HG02588 (cell line): ENCODE measurements at regions not wholly inside any gene's neighbourhood (a gene's known extent, or its start where the extent isn't known, plus 50 kb on each side); places are given as distances from the start of the nearest gene placed in this dataset.

ENCODE experiments used
- ATAC-seq: cut with Tn5 transposase; IDR thresholded peaks from one replicate; pipeline ENCODE4 v1.9.1; 2021; ENCODE audit warnings: mild to moderate bottlenecking, moderate library complexity; ENCODE audit not compliant: unreplicated experiment

GRCh38 chr2:215607766-215608165, 171.9 kb upstream of the FN1 start:
- ATAC-seq = no peak

- no peak for ATAC-seq
Measured at GRCh38 chr2:215606219-215606618, 170.4 kb upstream of the FN1 start.

DNA sequence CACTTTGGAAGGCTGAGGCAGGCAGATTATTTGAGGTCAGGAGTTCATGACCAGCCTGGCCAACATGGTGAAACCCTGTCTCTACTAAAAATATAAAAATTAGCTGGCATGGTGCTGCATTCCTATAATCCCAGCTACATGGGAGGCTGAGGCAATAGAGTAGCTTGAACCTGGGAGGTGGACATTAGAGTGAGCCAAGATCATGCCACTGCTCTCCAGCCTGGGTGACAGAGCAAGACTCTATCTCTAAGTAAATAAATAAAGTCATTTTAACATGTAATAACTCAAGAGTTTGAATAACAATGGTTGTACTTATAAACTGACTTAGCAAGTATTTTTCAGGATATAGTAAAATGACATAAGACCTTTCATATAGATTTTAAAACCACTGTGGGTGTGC, 169.3 kb upstream of the FN1 start:
- no peak for ATAC-seq

DNA sequence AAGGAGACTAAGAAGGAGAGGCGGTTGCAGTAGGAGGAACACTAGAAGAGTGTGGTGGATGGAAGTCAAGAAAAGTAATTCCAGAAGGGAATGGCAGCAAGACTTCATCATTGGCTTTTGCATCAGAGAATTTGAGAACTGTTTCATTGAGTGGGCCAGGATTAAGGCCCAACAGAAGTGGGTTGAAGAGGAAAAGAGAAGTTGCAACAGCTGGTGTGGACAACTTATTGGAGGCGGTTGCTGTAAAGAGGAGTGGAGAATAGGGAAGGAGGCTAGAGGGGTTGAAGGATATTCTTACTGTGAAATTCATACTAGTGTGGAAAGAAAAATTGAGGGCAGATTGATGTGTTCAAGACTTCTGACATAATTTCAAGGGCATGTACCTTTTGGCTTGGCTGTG, 168.7 kb upstream of the FN1 start:
- ATAC-seq = no peak

GRCh38 chr2:215603440-215603839, 167.6 kb upstream of the FN1 start:
- ATAC-seq = no peak

DNA sequence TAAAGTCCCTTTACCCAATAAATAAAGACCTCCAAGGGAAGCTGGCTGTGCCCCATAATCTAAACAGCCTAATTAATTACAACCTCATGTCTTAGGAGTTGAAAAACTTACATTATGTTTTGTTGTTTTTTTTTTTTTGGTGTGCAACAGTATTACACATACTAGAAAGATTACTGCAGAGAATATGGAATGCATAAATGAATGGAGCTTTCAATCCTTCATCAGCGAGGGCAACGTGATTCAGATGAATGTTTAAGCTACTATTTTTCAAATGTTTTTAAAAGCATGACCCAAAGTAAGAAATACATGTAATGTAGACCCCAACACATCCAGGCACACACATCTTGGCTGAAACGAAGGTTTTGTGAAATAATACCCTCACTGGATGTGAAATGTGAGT, 167.1 kb upstream of the FN1 start:
- ATAC-seq = no peak

- no peak for ATAC-seq
Measured at GRCh38 chr2:215601990-215602721, 166.3 kb upstream of the FN1 start.

DNA sequence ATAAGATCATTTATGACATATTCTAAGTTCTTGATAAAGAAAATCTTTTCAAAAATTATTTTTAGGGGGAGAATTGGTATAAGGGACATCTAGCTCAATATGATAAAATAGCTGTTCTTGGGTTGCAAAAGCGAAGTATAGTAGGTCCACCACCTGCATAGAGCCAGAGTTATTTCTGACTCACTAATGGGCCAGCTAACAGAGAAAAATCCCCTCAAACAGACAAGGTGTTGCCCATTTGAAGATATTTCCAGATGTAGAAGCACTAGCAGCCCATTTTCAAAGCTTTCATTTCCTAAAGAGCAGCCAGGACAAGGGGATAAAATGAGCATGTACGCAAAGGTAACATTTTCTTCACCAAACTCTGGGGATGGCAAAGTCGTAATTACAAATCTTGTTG, 165.7 kb upstream of the FN1 start:
- no peak for ATAC-seq

DNA sequence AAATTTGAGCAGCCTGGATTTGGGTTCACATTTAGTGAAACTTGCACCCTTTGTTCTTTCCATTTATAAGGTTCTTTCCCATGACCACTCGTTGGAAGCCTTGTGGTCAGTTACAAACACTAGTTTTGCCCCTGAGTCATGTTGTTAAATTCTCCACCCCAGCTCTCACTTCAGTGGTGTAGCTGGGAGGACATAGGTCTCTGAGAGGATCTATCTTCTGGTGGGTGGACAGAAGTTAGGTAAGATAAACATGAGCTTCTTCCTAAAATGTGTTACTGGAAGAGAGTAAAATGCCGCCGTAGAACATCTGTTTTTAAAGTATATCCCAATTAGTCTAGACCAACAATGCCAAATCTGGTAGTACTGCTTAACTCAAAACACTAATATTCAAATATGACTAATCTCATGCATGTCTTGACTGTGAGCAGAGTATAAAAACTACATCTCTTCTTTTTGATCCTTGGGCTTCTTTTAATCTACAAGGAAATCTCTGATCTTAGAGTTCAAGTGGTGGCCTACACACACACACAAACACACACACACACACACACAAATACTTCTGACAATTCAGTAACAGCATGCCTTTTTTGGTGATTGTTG, 162.6 kb upstream of the FN1 start:
- ATAC-seq = no peak

DNA sequence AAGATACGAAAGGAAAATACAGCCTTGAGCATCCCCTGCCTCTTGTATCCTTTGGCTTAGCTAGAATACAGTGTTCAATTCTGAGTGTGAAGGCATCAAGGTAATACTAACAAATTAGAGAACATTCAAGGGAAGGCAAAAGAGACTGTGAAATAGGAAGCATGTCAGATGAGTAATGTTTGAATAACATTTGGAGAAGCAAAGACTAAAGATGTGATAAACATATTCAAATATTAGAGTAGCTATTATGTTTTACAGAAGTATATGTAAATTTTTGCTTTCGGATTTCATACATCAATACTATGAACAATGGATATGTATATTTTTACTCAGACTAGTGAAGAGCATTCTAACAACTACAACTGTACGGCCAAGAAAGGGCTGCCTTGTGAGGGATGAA, 161.7 kb upstream of the FN1 start:
- no peak for ATAC-seq

DNA sequence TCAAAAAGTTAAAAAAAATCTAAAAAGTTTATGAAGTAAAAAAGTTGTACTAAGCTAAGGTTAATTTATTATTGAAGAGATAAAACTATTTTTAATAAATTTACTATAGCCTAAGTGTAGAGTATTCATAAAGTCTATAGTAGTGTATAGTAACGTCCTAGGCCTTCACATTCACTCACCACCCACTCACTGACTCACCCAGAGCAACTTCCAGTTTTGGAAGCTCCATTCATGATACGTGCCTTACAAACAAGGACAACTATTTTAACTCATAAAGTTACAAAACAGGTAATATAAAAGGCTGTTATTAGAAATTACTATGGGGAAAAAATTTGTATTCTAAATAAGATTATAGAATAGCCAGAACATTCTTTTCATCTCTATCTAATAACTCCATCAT, 158.9 kb upstream of the FN1 start:
- ATAC-seq = no peak

- no peak for ATAC-seq
Measured at GRCh38 chr2:215590010-215590745, 154.3 kb upstream of the FN1 start.

DNA sequence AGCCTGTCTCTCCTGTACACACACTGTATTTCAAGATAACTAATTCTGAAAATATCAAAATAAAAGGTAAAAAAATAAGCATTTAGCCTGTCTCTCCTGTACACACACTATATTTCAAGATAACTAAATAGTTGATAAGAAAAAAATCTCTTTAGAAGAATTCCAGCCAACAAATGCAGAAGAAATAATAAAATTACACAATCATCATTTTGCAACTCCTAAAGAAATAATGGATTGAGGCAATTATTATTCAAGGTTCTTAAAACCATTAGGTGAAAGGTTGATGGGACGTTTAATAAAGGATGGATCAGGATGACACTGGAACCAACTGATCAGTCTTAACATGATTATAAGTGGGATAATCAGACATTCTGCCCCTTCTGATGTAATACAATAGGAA, 148.0 kb upstream of the FN1 start:
- ATAC-seq = no peak

DNA sequence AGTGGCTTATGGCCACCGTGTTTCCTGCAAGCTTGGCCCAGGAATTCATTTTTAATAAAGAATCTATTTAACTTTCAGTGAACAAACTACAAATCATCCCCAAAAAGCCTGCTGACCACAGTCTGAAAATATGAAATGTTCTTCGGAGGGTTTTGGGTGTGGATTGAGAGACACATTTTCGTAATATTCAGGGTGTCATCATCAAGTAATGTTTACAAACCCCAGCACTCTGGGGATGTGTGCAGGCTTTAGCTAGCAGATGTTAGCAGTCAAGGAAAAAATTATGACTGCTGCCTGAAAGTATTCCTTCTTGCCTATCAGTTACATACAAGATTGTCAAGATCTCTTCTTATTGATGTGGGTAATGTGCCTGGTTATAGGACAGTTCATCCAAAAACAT, 143.9 kb upstream of the FN1 start:
- ATAC-seq = no peak

DNA sequence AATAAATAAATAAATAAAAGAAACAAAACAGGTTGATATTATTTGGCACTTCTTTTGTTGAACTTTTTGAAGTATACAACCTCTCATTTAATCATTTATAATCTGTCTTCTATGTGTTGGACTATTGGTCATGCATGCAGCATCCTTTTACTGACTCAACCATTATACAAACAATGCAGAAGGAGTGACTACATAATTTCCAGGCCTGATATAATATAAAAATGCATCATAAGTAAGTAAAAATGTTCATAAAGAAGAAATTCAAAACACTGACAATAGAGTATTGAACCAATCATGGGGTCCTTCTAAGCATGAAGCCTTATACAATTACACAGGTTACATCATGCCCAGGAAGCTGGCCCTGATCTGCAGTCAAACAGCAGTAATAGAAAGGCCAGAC, 141.5 kb upstream of the FN1 start:
- no peak for ATAC-seq

DNA sequence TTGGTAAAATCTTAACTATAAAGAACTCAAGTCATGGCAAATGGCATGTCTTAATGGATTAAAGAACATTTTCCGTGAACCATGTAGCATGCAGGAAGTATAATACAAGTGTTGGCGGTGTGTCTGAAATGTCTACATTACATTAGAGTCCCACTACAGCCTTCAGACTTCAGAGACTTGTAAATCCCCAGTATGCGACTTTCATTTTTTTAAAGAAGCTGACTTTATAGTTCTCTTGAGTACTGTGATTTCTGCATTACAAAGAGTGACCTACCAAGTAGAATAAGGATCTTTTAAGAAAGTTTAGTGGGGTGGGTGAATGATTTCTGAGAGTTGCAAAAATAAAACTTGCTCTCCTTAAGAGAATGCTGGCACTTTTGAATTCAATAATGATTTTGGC, 140.7 kb upstream of the FN1 start:
- no peak for ATAC-seq

- no peak for ATAC-seq
Measured at GRCh38 chr2:215573496-215573895, 137.6 kb upstream of the FN1 start.

- no peak for ATAC-seq
Measured at GRCh38 chr2:215572341-215572848, 136.5 kb upstream of the FN1 start.

GRCh38 chr2:215571689-215572088, 135.8 kb upstream of the FN1 start:
- no peak for ATAC-seq

DNA sequence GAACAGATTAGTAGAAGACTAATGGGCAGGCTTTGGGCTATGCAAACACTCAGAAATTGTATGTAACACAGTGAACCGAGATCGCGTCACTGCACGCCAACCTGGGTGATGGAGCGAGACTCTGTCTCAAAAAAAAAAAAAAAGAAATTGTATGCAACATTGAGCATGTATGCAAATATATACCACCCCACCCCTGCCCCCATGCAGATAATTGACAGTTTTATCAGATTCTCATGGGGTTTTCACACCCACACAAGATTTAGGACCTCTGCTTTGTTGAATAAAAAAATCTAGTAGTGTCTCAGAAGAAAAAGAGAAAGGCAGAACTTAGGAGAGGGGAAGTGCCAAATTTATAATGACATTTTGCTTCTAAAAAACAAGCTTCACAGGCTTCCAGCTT, 131.6 kb upstream of the FN1 start:
- ATAC-seq = no peak

DNA sequence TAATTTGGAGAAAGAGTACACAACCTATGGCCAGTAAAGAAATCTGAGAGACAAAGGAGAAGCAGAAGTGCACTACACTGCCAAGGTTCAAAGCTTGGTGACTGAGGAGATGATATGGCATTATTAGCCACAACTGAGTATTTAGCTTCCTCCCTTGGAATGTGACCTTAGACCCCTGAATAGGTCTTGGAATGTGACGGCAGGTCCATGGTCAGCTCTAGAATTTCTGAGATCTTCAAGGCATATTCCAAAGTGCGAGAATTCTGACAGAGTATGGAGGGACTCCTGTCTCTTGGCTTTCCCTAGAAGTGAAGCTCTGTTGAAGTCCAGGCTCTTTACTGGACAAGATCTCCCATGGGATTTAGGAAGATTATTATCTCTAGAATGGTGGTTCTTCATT, 130.0 kb upstream of the FN1 start:
- no peak for ATAC-seq

DNA sequence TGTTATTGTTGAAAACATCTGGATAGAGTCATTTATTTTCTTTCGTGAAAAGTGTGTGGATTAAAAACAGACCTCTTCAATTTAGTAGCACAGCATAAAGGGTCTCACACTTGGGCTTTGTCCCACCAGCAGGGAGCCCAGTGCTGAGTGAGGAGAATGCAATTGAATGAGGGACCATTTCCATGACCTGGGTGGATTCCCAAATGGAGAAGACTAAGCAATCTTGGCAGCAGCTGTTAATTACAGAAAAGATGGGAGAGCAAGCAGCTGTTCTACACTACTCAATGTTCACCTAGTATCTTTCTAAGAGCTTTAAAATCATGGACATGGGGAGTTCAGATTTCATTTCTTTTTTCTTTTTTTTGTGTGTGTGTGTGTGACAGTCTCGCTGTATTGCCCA, 121.8 kb upstream of the FN1 start:
- ATAC-seq = no peak
